Activated CD4-positive, alpha-beta T cell treated with anti-CD3 and anti-CD28 coated beads, Interleukin-2, amount 10 ng/mL, durations not matched to agents 7 days and 5 days (primary cell): ENCODE measurements at regions not wholly inside any gene's neighbourhood (a gene's known extent, or its start where the extent isn't known, plus 50 kb on each side); places are given as distances from the start of the nearest gene placed in this dataset.
"Not testable (repeated sequence)": the region's sequence is repeated elsewhere in the genome, so short reads cannot be mapped to it uniquely, and the experiment has no call there.

Experiments
- CTCF ChIA-PET: fragments of 350-600 bp; sonication (Branson Sonifier 250); formaldehyde crosslinking; loops from one replicate; lab custom pipeline; 2021; ENCODE audit warnings: antibody characterized with exemption; lab: Charles Lee
- POLR2A ChIA-PET: fragments of 350-600 bp; sonication (Branson Sonifier 250); formaldehyde crosslinking; loops from one replicate; lab custom pipeline; 2021; ENCODE audit warnings: antibody characterized with exemption; lab: Charles Lee
- DNase-seq: peaks from one replicate; pipeline ENCODE4 v3.0.0-alpha.2; 2020
- H3K27ac Mint-ChIP-seq: one replicate; pipeline ENCODE4 v1.8.0; 2021; ENCODE audit warnings: mild to moderate bottlenecking, moderate library complexity, mixed read lengths
- H3K27me3 Mint-ChIP-seq: one replicate; pipeline ENCODE4 v1.8.0; 2021; ENCODE audit warnings: mixed read lengths
- H3K36me3 Mint-ChIP-seq: one replicate; pipeline ENCODE4 v1.8.0; 2021; ENCODE audit warnings: low read depth, mixed read lengths
- H3K4me1 Mint-ChIP-seq: one replicate; pipeline ENCODE4 v1.8.0; 2021; ENCODE audit warnings: mixed read lengths
- H3K4me3 Mint-ChIP-seq: one replicate; pipeline ENCODE4 v1.8.0; 2021; ENCODE audit warnings: mild to moderate bottlenecking, moderate library complexity, mixed read lengths
- H3K9me3 Mint-ChIP-seq: one replicate; pipeline ENCODE4 v1.8.0; 2021; ENCODE audit warnings: mixed read lengths

- Mint-ChIP-seq H3K27me3 (peaks cover 50% of the 10 kb centered on the region), H3K4me1 (peaks cover 22% of the 10 kb centered on the region), H3K4me3 (peak overlapping the region; percentile 74), H3K9me3 (no peaks in the 10 kb centered on the region), H3K27ac (no peak overlapping the region), H3K36me3 (no peaks in the 10 kb centered on the region)
- POLR2A ChIA-PET: no interaction called here
- CTCF ChIA-PET: interaction anchor here (0.5 to 1.0 kb wide), 2 partner anchors 11 to 1427 kb away, joined by 3 read pairs; no protein-coding TSS in a partner anchor
- DNase-seq: no peak
Measured at GRCh38 chrX:125204681-125205132, 115.0 kb upstream of the TEX13C start.

GRCh38 chrX:125205133-125205917 is 114.3 kb upstream of the TEX13C start:
- peak overlapping the region; percentile 74 for H3K4me3 Mint-ChIP-seq
- peaks cover 50% of the 10 kb centered on the region for H3K27me3 Mint-ChIP-seq
- peak; percentile 25 for DNase-seq
- CTCF ChIA-PET: interaction anchor here (0.5 kb wide), 2 partner anchors 141 to 1427 kb away, joined by 3 read pairs; no protein-coding TSS in a partner anchor
- no peaks in the 10 kb centered on the region for H3K36me3 Mint-ChIP-seq
- no peaks in the 10 kb centered on the region for H3K9me3 Mint-ChIP-seq
- POLR2A ChIA-PET: no interaction called here
- no peak overlapping the region for H3K27ac Mint-ChIP-seq
- H3K4me1 Mint-ChIP-seq: peaks cover 22% of the 10 kb centered on the region

- no peak for DNase-seq
- peaks cover 50% of the 10 kb centered on the region for H3K27me3 Mint-ChIP-seq
- CTCF ChIA-PET: no interaction called here
- H3K4me3 Mint-ChIP-seq: peak overlapping the region; percentile 74
- POLR2A ChIA-PET: no interaction called here
- H3K27ac Mint-ChIP-seq: no peak overlapping the region
- H3K36me3 Mint-ChIP-seq: no peaks in the 10 kb centered on the region
- peaks cover 22% of the 10 kb centered on the region for H3K4me1 Mint-ChIP-seq
- no peaks in the 10 kb centered on the region for H3K9me3 Mint-ChIP-seq
Measured at GRCh38 chrX:125205918-125206665, 113.6 kb upstream of the TEX13C start.

- Mint-ChIP-seq H3K27me3 (peaks cover 23% of the 10 kb centered on the region), H3K27ac (no peak overlapping the region), H3K36me3 (no peaks in the 10 kb centered on the region), H3K9me3 (no peaks in the 10 kb centered on the region), H3K4me1 (peaks cover 7% of the 10 kb centered on the region), H3K4me3 (no peak overlapping the region)
- ChIA-PET POLR2A (no interaction called here), CTCF (no interaction called here)
- no peak for DNase-seq
Measured at GRCh38 chrX:125210146-125210545, 109.5 kb upstream of the TEX13C start.

- CTCF ChIA-PET: no interaction called here
Measured at GRCh38 chrX:125219852-125220251, 99.8 kb upstream of the TEX13C start.

GRCh38 chrX:125236955-125237354 is 82.7 kb upstream of the TEX13C start:
- Mint-ChIP-seq H3K36me3 (no peaks in the 10 kb centered on the region), H3K4me3 (no peak overlapping the region), H3K9me3 (no peaks in the 10 kb centered on the region), H3K4me1 (no peaks in the 10 kb centered on the region), H3K27ac (no peak overlapping the region), H3K27me3 (no peaks in the 10 kb centered on the region)
- DNase-seq: no peak
- POLR2A ChIA-PET: no interaction called here
- CTCF ChIA-PET: no interaction called here

More at GRCh38 chrX:125219852-125220251, 99.8 kb upstream of the TEX13C start:
- no peak for DNase-seq
- Mint-ChIP-seq H3K4me1 (no peaks in the 10 kb centered on the region), H3K9me3 (no peaks in the 10 kb centered on the region), H3K27me3 (no peaks in the 10 kb centered on the region), H3K36me3 (no peaks in the 10 kb centered on the region), H3K4me3 (no peak overlapping the region), H3K27ac (no peak overlapping the region)
- POLR2A ChIA-PET: no interaction called here

GRCh38 chrX:125248931-125249330 is 70.7 kb upstream of the TEX13C start:
- H3K36me3 Mint-ChIP-seq: no peaks in the 10 kb centered on the region
- no peak overlapping the region for H3K4me3 Mint-ChIP-seq
- no peak for DNase-seq
- no peaks in the 10 kb centered on the region for H3K9me3 Mint-ChIP-seq
- ChIA-PET CTCF (no interaction called here), POLR2A (no interaction called here)
- no peak overlapping the region for H3K27ac Mint-ChIP-seq
- H3K27me3 Mint-ChIP-seq: no peaks in the 10 kb centered on the region
- H3K4me1 Mint-ChIP-seq: no peaks in the 10 kb centered on the region

- H3K36me3 Mint-ChIP-seq, H3K27me3 Mint-ChIP-seq, POLR2A ChIA-PET, H3K4me1 Mint-ChIP-seq, DNase-seq, H3K9me3 Mint-ChIP-seq, H3K4me3 Mint-ChIP-seq, H3K27ac Mint-ChIP-seq, CTCF ChIA-PET: not testable (repeated sequence)
Measured at GRCh38 chrX:125255759-125256158, 63.9 kb upstream of the TEX13C start.

- no peaks in the 10 kb centered on the region for H3K36me3 Mint-ChIP-seq
- H3K4me1 Mint-ChIP-seq: no peaks in the 10 kb centered on the region
- peaks cover 8% of the 10 kb centered on the region for H3K9me3 Mint-ChIP-seq
- DNase-seq: no peak
- H3K4me3 Mint-ChIP-seq: no peak overlapping the region
- POLR2A ChIA-PET: no interaction called here
- no peaks in the 10 kb centered on the region for H3K27me3 Mint-ChIP-seq
- CTCF ChIA-PET: no interaction called here
- H3K27ac Mint-ChIP-seq: no peak overlapping the region
Measured at GRCh38 chrX:125262836-125263235, 56.8 kb upstream of the TEX13C start.

- Mint-ChIP-seq H3K27ac (no peak overlapping the region), H3K4me1 (no peaks in the 10 kb centered on the region), H3K27me3 (no peaks in the 10 kb centered on the region), H3K4me3 (no peak overlapping the region), H3K36me3 (no peaks in the 10 kb centered on the region), H3K9me3 (peaks cover 8% of the 10 kb centered on the region)
- ChIA-PET POLR2A (no interaction called here), CTCF (no interaction called here)
- DNase-seq: no peak
Measured at GRCh38 chrX:125266153-125266660, 53.5 kb upstream of the TEX13C start.
